Spleen (tissue), 7 donors: ENCODE measurements at regions not wholly inside any gene's neighbourhood (a gene's known extent, or its start where the extent isn't known, plus 50 kb on each side); places are given as distances from the start of the nearest gene placed in this dataset.

Experiments used
- CTCF ChIP-seq, 11 experiments: fragments of 200-600 bp in 7 of 11; fragments of 450-650 bp in 4 of 11; sonication (generic) in 4 of 11; IDR thresholded peaks in 8 of 11; conservative IDR thresholded peaks in 3 of 11; 1 replicate in 7 of 11; 2 replicates in 4 of 11; pipeline versions ENCODE4 v1.4.0 to v1.8.0; 2016 to 2021; ENCODE audit warnings: antibody characterized with exemption in 11 of 11, inconsistent platforms in 4 of 11, mild to moderate bottlenecking in 1 of 11
- POLR2AphosphoS5 ChIP-seq, 3 donors: sonication (generic); formaldehyde crosslinking; IDR thresholded peaks; one replicate each; pipeline ENCODE4 v1.5.1; 2017; ENCODE audit warnings: antibody characterized with exemption in 3 of 3
- donor health status: DM: no; HTN: no; CAD: no; lungs with moderate emphysema.
- donor health status: DM: no; HTN: no; CAD: no.
- donor health status: DM: no; HTN: no; CAD: no.

GRCh38 chr15:96042734-96043224, 287.7 kb upstream of the NR2F2 start:
- TF ChIP-seq POLR2AphosphoS5 (IDR thresholded peaks at IDR 0.05) (no peak), CTCF (IDR thresholded peaks at IDR 0.05 in 8 of 11, conservative IDR thresholded peaks at IDR 0.05 in 3 of 11) (no peak)
